ENCODE measurements at regions not wholly inside any gene's neighbourhood (a gene's known extent, or its start where the extent isn't known, plus 50 kb on each side); places are given as distances from the start of the nearest gene placed in this dataset.
A peak's percentile ranks its signal among the peaks of the same experiment; 100 is the strongest.

DNA sequence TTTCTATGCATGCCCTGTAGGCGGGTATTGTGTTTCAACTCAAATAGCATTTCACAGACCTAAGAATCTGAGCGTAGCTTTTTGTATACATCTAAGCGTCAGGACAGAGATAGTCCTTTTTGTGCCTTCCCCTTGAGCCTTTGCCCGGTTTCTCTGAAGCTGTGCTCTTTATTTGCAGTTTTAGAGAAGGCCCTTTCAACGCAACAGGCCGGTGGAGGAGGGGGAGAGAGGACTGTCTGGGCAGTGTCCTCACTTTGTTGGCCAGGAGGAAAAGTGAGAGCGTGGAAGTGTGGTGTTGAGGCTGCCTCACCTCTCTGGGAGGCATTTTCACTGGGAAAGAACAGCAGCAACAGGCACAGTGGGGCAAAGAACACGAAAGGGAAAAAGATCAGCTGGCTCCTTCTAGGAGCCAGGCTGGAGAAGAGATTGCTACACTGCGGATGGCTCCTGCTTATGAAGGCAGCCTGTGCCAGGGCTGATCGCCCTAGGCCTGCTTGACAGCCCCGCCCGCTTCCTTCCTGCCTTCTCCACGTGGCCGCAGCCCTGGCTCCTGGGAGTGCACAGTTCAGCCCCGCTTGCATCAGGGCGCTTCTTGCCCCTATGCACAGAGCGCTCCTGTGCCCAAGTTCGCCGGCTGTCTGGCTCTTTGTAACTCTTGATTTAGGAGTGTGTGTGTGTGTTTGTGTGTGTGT is 195.6 kb upstream of the POU3F3 start:
- Mint-ChIP-seq H3K4me1 (ENCODE audit: low read depth) (peaks cover 6% of the 10 kb centered on the region), H3K36me3 (ENCODE audit: insufficient read depth in 2 of 2) (peaks cover 0 to 3% of the 10 kb centered on the region in 2 donors), H3K27me3 (ENCODE audit: low read depth) (peaks cover 35% of the 10 kb centered on the region), H3K9me3 (peaks cover 0 to 2% of the 10 kb centered on the region in 2 donors), H3K27ac (no peak overlapping the region), H3K4me3 (peak overlapping the region in 1 of 2 donors; percentile 59)
- peak in 1 of 2 donors; percentile 67 for ATAC-seq (replicated peaks in 1 of 2)
- peak in 1 of 2 donors; percentile 11 for DNase-seq

DNA sequence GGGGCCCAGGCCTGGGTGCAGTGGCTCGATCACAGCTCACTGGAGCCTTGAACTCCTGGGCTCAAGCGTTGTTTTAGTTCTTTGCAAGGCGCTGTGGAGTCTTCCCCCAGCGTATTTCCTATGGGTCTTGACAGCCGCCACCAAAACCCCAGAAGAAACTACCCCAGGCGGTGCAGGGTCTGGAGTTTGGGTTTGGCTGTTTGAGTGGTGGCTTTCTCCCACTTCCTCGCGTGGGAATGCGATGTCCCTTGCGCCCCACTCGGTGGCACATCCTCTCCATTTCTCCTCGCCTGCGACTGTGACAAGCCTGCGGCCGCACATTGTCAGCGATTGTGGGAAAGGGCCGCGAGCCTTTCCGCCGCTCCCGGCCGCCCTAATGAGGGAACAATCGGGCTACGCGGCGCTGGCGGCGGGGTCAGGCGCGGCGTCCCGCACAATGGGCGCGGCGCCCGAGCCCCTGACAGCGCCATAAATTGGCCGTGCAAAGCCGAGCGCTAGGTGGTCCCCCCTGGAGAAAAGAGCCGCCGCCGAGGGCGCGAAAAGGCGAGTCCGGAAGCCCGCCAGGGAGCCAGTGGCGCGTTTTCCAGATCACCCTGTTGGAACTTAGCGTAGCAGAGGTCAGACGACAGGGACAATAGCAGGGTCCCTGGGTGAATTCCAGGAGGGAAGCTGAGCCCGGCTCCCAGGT is 194.9 kb upstream of the POU3F3 start:
- H3K27ac Mint-ChIP-seq: no peak overlapping the region
- no peak for DNase-seq
- no peaks in the 10 kb centered on the region for H3K9me3 Mint-ChIP-seq
- H3K4me3 Mint-ChIP-seq: peak overlapping the region in 1 of 2 donors; percentile 53
- peaks cover 0 to 3% of the 10 kb centered on the region in 2 donors for H3K36me3 Mint-ChIP-seq (ENCODE audit: insufficient read depth in 2 of 2)
- ATAC-seq (replicated peaks in 1 of 2): peak in 1 of 2 donors; percentile 13
- H3K27me3 Mint-ChIP-seq (ENCODE audit: low read depth): peaks cover 35% of the 10 kb centered on the region
- peaks cover 6% of the 10 kb centered on the region for H3K4me1 Mint-ChIP-seq (ENCODE audit: low read depth)

DNA sequence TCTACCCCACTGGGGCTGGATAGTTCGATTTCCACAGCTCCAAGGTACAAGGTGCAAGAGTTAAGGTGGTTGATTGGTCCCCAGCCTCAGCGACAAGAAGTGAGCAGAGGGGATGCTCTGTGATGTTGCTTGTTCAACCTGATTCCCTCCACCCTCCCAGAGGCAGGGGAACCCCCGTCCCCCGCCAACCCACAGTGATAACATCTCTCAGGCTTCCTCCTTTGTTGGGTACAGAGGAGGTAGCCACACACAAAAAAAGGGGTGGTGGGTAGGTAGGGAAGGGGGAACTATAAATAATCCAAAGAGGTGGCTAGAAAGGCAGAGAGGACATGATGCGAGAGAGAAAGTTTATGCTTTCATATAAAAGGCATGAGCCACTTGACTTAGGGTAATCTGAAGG is 192.9 kb upstream of the POU3F3 start:
- Mint-ChIP-seq H3K9me3 (no peaks in the 10 kb centered on the region), H3K27me3 (ENCODE audit: low read depth) (peaks cover 28% of the 10 kb centered on the region), H3K4me3 (no peak overlapping the region), H3K27ac (no peak overlapping the region), H3K4me1 (ENCODE audit: low read depth) (peaks cover 6% of the 10 kb centered on the region), H3K36me3 (ENCODE audit: insufficient read depth in 2 of 2) (peaks cover 0 to 3% of the 10 kb centered on the region in 2 donors)
- ATAC-seq (replicated peaks in 1 of 2): no peak
- no peak for DNase-seq

DNA sequence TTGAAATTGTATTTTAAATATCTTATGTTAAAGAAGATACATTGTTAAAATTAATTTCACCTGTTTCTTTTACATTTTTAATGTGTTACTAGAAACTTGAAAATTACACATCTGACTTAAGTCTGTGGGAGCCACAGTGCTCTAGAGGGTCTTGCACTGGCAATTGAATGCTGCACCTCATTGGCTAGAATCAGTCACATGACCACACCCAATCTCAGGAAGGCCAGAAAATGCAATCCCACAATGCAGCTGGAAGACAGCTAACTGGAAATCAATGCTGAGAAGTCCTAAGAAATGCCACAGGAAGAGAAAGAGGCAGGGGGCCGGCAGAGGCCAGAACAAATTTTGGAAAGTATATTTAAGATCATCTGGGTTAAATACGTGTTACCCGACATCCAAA is 189.2 kb upstream of the POU3F3 start:
- no peak overlapping the region for H3K27ac Mint-ChIP-seq
- H3K4me3 Mint-ChIP-seq: no peak overlapping the region
- H3K36me3 Mint-ChIP-seq (ENCODE audit: insufficient read depth in 2 of 2): no peaks in the 10 kb centered on the region
- DNase-seq (no peak), ATAC-seq (replicated peaks in 1 of 2) (no peak)
- H3K27me3 Mint-ChIP-seq (ENCODE audit: low read depth): peaks cover 9% of the 10 kb centered on the region
- H3K4me1 Mint-ChIP-seq (ENCODE audit: low read depth): no peaks in the 10 kb centered on the region
- H3K9me3 Mint-ChIP-seq: no peaks in the 10 kb centered on the region

DNA sequence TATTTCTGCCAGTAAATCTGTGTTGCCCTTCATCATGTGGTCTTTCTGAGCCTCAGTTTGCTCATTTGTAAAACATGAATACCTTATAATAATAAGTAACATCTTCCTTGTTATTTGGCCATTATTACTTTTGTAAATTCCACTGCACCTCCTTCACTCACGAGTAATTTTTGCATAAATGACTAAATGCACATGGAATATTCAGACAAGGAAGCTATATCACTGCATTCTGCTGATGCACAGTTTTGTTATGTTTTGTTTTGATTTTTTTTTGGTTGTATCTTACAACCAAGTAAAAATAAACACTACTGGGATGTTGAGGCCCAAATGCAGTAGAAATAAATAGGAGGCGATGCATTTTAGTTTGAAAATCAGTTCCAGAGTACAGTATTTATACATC is 185.3 kb upstream of the POU3F3 start:
- DNase-seq: no peak
- ATAC-seq (replicated peaks in 1 of 2): no peak
- Mint-ChIP-seq H3K9me3 (no peaks in the 10 kb centered on the region), H3K27ac (no peak overlapping the region), H3K36me3 (ENCODE audit: insufficient read depth in 2 of 2) (no peaks in the 10 kb centered on the region), H3K4me1 (ENCODE audit: low read depth) (no peaks in the 10 kb centered on the region), H3K4me3 (no peak overlapping the region), H3K27me3 (ENCODE audit: low read depth) (no peaks in the 10 kb centered on the region)

DNA sequence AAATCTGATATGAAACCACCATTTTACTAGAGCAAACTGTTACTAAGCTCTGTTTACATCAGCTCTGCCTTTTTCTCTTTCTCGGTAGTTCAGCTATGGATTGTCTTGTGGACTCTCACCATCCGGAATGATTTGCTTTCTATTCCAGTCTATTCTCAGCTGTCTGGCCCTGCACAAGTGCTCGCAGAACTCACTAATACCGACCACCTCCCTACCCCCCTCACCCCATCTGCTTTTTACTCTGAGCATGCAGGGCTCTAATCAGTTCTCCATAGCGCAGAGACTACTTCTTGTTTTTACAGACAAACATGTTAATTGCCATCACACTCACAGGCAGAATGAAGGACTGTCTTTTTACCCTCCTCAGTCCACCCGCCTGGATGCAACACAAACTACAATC is 180.7 kb upstream of the POU3F3 start:
- Mint-ChIP-seq H3K27ac (no peak overlapping the region), H3K27me3 (ENCODE audit: low read depth) (no peaks in the 10 kb centered on the region), H3K36me3 (ENCODE audit: insufficient read depth in 2 of 2) (no peaks in the 10 kb centered on the region), H3K9me3 (no peaks in the 10 kb centered on the region), H3K4me1 (ENCODE audit: low read depth) (no peaks in the 10 kb centered on the region), H3K4me3 (no peak overlapping the region)
- DNase-seq (no peak), ATAC-seq (replicated peaks in 1 of 2) (no peak)

DNA sequence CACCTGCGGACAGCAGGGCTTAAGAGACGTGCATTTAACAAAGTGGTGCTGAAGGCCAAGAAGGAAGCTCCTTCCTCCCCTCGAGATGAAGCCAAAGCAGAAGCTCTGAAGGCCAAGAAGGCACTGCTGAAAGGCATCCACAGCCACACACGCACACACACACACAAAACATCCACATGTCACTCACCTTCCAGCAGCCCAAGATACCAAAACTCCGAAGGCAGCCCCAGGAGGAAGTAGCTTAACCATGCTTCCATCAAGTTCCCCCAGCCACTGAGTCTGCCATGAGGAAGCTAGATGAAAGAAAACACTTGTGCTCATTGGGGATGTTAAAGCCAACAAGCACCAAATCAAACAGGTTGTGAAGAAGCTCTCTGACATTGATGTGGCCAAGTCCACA is 175.7 kb upstream of the POU3F3 start:
- no peak overlapping the region for H3K27ac Mint-ChIP-seq
- no peak overlapping the region for H3K4me3 Mint-ChIP-seq
- no peaks in the 10 kb centered on the region for H3K9me3 Mint-ChIP-seq
- no peaks in the 10 kb centered on the region for H3K4me1 Mint-ChIP-seq (ENCODE audit: low read depth)
- no peak for DNase-seq
- ATAC-seq (replicated peaks in 1 of 2): no peak
- H3K36me3 Mint-ChIP-seq (ENCODE audit: insufficient read depth in 2 of 2): no peaks in the 10 kb centered on the region
- H3K27me3 Mint-ChIP-seq (ENCODE audit: low read depth): no peaks in the 10 kb centered on the region

DNA sequence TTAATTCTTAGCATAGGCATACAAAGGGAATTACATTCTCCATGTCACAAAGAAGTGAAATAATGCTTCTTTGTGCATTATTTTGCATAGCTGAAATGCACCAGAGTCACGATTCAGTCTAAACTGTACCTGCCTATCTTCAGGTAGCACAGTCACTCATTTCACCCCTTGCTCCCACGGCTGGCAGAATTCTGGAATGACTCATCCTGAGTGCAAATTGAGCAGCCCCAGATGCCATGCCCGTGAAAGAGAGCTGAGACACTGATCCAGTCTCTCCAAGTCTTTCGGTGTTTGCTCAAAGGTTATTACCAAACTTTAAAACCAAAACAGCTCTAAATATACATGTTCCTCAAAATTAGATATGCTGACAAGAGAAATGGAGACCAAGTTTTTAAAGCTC is 168.3 kb upstream of the POU3F3 start:
- H3K9me3 Mint-ChIP-seq: no peaks in the 10 kb centered on the region
- H3K36me3 Mint-ChIP-seq (ENCODE audit: insufficient read depth in 2 of 2): no peaks in the 10 kb centered on the region
- no peaks in the 10 kb centered on the region for H3K4me1 Mint-ChIP-seq (ENCODE audit: low read depth)
- no peak overlapping the region for H3K4me3 Mint-ChIP-seq
- no peak for DNase-seq
- ATAC-seq (replicated peaks in 1 of 2): no peak
- no peak overlapping the region for H3K27ac Mint-ChIP-seq
- H3K27me3 Mint-ChIP-seq (ENCODE audit: low read depth): no peaks in the 10 kb centered on the region

DNA sequence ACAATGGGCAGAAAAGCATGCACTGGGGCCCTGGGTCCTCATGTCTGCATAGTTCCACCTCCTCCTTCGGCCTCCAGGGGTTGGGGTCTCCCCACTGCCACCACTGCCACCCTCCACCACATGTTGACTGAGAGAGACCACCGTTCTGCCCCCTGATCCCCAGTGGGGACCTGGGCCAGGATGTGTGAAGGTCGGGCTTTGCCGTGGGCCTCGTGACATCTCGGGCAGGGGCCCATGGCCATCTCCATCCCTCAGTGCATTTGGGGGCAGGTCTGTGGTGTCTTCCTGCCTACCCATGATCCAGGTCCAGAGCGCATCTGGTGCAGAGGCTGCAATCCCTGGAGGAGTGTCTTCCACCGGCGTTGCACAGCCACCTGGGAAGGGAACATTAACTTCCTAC is 166.8 kb upstream of the POU3F3 start:
- ATAC-seq (replicated peaks in 1 of 2): no peak
- H3K4me3 Mint-ChIP-seq: no peak overlapping the region

DNA sequence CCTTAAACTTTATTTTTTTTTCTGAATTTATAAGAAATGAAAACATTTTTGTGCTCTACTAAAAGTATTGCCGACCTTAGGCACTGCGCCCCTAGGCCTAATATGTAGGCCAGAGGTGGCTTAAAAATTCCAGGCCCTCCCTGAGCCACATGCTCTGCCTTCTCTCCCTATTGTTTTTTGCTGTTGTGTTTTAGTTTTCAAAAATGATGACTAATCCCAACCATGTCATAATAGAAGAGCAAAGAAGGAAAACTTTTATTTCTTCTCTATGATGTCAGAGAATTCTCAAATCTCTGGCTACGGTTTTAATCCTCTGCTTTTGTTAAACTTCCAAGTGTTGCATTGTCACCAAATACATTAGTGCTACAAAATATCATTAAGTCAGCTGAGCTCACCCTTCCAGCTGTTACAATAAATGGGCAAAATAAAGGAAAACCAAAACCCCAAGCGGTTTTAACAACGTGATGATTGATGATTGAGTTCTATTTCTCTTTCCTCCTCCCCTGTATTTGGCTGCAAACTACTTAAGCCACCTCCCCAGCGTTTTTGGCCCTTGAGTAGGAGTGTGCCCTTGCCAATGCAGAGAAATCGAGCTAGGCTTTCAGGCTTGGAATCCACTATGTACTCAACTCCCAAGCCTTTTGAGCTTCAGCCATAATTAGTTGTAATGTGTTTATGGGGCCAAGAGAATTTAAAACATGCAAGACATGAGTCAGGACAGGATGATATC is 163.5 kb upstream of the POU3F3 start:
- no peaks in the 10 kb centered on the region for H3K4me1 Mint-ChIP-seq (ENCODE audit: low read depth)
- H3K4me3 Mint-ChIP-seq: no peak overlapping the region
- H3K27me3 Mint-ChIP-seq (ENCODE audit: low read depth): no peaks in the 10 kb centered on the region
- H3K27ac Mint-ChIP-seq: no peak overlapping the region
- peaks cover 0 to 4% of the 10 kb centered on the region in 2 donors for H3K9me3 Mint-ChIP-seq
- ATAC-seq (replicated peaks in 1 of 2): no peak
- H3K36me3 Mint-ChIP-seq (ENCODE audit: insufficient read depth in 2 of 2): no peaks in the 10 kb centered on the region
- no peak for DNase-seq

More for the DNA sequence above, 166.8 kb upstream of the POU3F3 start:
- peaks cover 0 to 4% of the 10 kb centered on the region in 2 donors for H3K9me3 Mint-ChIP-seq
- no peak for DNase-seq
- H3K27ac Mint-ChIP-seq: no peak overlapping the region
- no peaks in the 10 kb centered on the region for H3K4me1 Mint-ChIP-seq (ENCODE audit: low read depth)
- no peaks in the 10 kb centered on the region for H3K27me3 Mint-ChIP-seq (ENCODE audit: low read depth)
- H3K36me3 Mint-ChIP-seq (ENCODE audit: insufficient read depth in 2 of 2): no peaks in the 10 kb centered on the region

DNA sequence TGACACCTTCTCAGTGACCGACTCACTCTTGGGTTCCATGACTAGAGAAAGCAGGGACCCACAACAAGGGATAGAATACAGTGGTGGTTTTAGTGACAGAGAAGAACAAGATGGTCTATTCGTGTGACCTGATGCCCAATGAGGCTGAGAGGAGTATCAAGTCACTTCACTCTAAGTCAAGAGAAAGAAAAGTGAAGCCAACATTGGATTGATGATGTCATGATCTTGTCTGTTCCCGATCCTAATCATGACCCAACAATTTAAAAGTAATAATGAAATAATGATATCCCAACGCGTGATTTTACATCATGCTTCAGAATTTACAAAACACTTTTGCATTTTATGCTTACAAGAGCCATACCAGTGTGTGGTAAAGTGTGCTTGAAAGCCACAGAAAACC is 155.6 kb upstream of the POU3F3 start:
- ATAC-seq (replicated peaks in 1 of 2) (no peak), DNase-seq (no peak)

DNA sequence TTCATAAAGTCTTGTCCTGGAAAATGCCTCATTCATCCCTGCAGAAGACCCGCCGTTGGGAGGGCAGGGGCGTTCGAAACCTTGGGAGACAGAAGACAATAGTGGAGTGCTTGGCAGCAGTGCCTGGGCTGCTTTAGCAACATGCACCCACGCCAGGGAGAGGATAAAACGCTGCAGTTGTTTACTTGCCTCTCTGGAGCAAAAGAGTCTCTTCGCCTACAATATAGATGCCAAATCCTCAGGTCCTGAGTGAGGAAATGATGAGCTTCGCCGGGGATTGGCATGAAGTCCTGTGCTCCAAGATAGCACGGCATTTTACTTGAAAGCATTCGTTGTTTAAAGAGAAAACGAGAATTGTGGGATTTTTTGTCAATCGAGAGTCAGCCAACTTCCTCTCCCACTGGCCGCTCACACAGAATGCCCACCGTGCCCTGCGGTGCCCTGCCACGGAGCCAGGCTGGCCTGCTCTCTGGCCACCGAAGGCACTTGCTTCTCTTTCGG is 152.5 kb upstream of the POU3F3 start:
- no peaks in the 10 kb centered on the region for H3K36me3 Mint-ChIP-seq (ENCODE audit: insufficient read depth in 2 of 2)
- H3K4me1 Mint-ChIP-seq (ENCODE audit: low read depth): no peaks in the 10 kb centered on the region
- no peak for ATAC-seq (replicated peaks in 1 of 2)
- H3K27ac Mint-ChIP-seq: no peak overlapping the region
- H3K27me3 Mint-ChIP-seq (ENCODE audit: low read depth): no peaks in the 10 kb centered on the region
- no peak overlapping the region for H3K4me3 Mint-ChIP-seq
- no peaks in the 10 kb centered on the region for H3K9me3 Mint-ChIP-seq
- no peak for DNase-seq

More for the DNA sequence above, 155.6 kb upstream of the POU3F3 start:
- Mint-ChIP-seq H3K9me3 (no peaks in the 10 kb centered on the region), H3K4me1 (ENCODE audit: low read depth) (no peaks in the 10 kb centered on the region), H3K36me3 (ENCODE audit: insufficient read depth in 2 of 2) (no peaks in the 10 kb centered on the region), H3K27me3 (ENCODE audit: low read depth) (no peaks in the 10 kb centered on the region), H3K27ac (no peak overlapping the region), H3K4me3 (no peak overlapping the region)

Data from activated T-cell treated with anti-CD3 and anti-CD28 coated beads, Interleukin-2, amount 50 U/mL, for 72 hours (primary cell).